A673 (cell line): ENCODE measurements at regions not wholly inside any gene's neighbourhood (a gene's known extent, or its start where the extent isn't known, plus 50 kb on each side); places are given as distances from the start of the nearest gene placed in this dataset.

Source experiments
- BruUV-seq: library from RNA; stranded (reverse); fragments of 400-500 nt; replicated peaks from 2 replicates; lab custom pipeline; 2021; lab: Mats Ljungman, UMichigan
- CTCF ChIA-PET: fragments of 300-600 bp; sonication (Branson Sonifier 250); formaldehyde crosslinking; loops from one replicate; lab custom pipeline; 2022; ENCODE audit warnings: antibody characterized with exemption; lab: Charles Lee
- POLR2A ChIA-PET: fragments of 300-600 bp; sonication (Branson Sonifier 250); formaldehyde crosslinking; loops from one replicate; lab custom pipeline; 2022; ENCODE audit warnings: antibody characterized with exemption; ENCODE audit not compliant: low non-redundant PET; lab: Charles Lee
- DNase-seq: peaks from one replicate; pipeline ENCODE4 v3.0.0-alpha.2; 2015; ENCODE audit warnings: low spot score
- H3K27ac ChIP-seq: fragments of 200-600 bp; sonication (generic); 2 replicates; pipeline ENCODE4 v1.5.1; 2016; ENCODE audit warnings: mixed run types, low read depth, mild to moderate bottlenecking, mixed read lengths, antibody characterized with exemption, low read length; ENCODE audit not compliant: poor library complexity, severe bottlenecking
- H3K27me3 ChIP-seq: fragments of 200-600 bp; sonication (generic); replicated peaks from 2 replicates; pipeline ENCODE4 v1.6.1; 2017; ENCODE audit warnings: mixed run types, low read depth, mild to moderate bottlenecking, mixed read lengths, antibody characterized with exemption, low read length; ENCODE audit not compliant: insufficient read depth, poor library complexity
- H3K36me3 ChIP-seq: fragments of 200-600 bp; sonication (generic); 2 replicates; pipeline ENCODE4 v1.6.1; 2016; ENCODE audit warnings: mixed run types, mild to moderate bottlenecking, mixed read lengths, antibody characterized with exemption, low read length; ENCODE audit not compliant: insufficient read depth, poor library complexity, severe bottlenecking
- H3K4me1 ChIP-seq: fragments of 200-600 bp; sonication (generic); 2 replicates; pipeline ENCODE4 v1.6.1; 2017; ENCODE audit warnings: mixed run types, mild to moderate bottlenecking, mixed read lengths, antibody characterized with exemption, low read length; ENCODE audit not compliant: insufficient read depth, poor library complexity, severe bottlenecking
- H3K4me3 ChIP-seq: fragments of 200-600 bp; sonication (generic); 2 replicates; pipeline ENCODE4 v1.5.1; 2016; ENCODE audit warnings: low read depth, mixed run types, mild to moderate bottlenecking, mixed read lengths, low read length; ENCODE audit not compliant: poor library complexity, severe bottlenecking
- H3K9me3 ChIP-seq: fragments of 200-600 bp; sonication (generic); 2 replicates; pipeline ENCODE4 v1.6.1; 2016; ENCODE audit warnings: mixed run types, low read depth, mild to moderate bottlenecking, mixed read lengths, antibody characterized with exemption, low read length; ENCODE audit not compliant: poor library complexity, severe bottlenecking
- EZH2 ChIP-seq: fragments of 200-600 bp; sonication (generic); IDR thresholded peaks from 2 replicates; pipeline ENCODE4 v1.6.1; 2017; ENCODE audit warnings: borderline replicate concordance, low read depth, mild to moderate bottlenecking, mixed read lengths, antibody characterized with exemption, low read length; ENCODE audit not compliant: poor library complexity, severe bottlenecking
- intact Hi-C: fragments of 100-400 bp; cut with micrococcal nuclease; formaldehyde crosslinking; loops from one replicate; pipeline ENCODE4 v1.10.0; 2022; ENCODE audit not compliant: unreplicated experiment
- TF ChIP-seq, protein P1 (sequence below): fragments of 300-800, 200-600 bp; sonication (generic); conservative IDR thresholded peaks from 2 replicates; pipeline ENCODE4 v1.5.1; 2017; ENCODE audit warnings: low read depth, mild to moderate bottlenecking, antibody characterized with exemption, low read length, moderate library complexity, mixed read lengths

- ChIA-PET POLR2A (no interaction called here), CTCF (no interaction called here)
- TF ChIP-seq EZH2, result no peak
- TF ChIP-seq, protein P1, sequence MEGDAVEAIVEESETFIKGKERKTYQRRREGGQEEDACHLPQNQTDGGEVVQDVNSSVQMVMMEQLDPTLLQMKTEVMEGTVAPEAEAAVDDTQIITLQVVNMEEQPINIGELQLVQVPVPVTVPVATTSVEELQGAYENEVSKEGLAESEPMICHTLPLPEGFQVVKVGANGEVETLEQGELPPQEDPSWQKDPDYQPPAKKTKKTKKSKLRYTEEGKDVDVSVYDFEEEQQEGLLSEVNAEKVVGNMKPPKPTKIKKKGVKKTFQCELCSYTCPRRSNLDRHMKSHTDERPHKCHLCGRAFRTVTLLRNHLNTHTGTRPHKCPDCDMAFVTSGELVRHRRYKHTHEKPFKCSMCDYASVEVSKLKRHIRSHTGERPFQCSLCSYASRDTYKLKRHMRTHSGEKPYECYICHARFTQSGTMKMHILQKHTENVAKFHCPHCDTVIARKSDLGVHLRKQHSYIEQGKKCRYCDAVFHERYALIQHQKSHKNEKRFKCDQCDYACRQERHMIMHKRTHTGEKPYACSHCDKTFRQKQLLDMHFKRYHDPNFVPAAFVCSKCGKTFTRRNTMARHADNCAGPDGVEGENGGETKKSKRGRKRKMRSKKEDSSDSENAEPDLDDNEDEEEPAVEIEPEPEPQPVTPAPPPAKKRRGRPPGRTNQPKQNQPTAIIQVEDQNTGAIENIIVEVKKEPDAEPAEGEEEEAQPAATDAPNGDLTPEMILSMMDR, result no peak
- Histone ChIP-seq H3K27me3 (peaks cover 29% of the 10 kb centered on the region), H3K4me3 (no peak overlapping the region), H3K4me1 (no peaks in the 10 kb centered on the region), H3K9me3 (no peaks in the 10 kb centered on the region), H3K36me3 (no peaks in the 10 kb centered on the region), H3K27ac (no peak overlapping the region)
- no TSS peak for BruUV-seq
- no peak for DNase-seq
- intact Hi-C loops, result no loop called here
Measured at GRCh38 chr14:70269582-70269981, 80.8 kb upstream of the SLC8A3 start.

DNA sequence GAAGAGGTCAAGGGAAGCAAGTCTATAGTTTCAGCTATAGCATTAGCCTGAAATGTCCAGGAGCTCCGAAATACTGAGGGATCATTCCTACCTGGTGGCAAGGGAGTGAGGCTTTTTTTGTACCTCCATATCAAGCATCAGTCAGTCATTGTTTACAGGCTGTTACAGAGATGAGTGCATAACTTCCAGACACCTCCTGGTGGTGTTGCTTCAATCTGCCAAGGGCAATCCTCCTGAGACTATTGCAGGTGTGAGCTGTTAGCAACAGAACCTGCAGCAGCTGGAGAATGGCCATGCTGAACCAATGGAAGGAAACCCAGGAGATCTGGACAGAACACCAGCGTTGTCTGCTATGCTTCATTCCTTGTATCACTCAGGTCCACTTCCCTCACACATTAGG is 80.0 kb upstream of the SLC8A3 start:
- CTCF ChIA-PET, result no interaction called here
- BruUV-seq, result no TSS peak

GRCh38 chr14:70266157-70266556 is 77.4 kb upstream of the SLC8A3 start:
- POLR2A ChIA-PET, result no interaction called here
- TF ChIP-seq, protein P1, result no peak
- Histone ChIP-seq H3K4me3 (no peak overlapping the region), H3K27ac (no peak overlapping the region), H3K36me3 (no peaks in the 10 kb centered on the region), H3K4me1 (no peaks in the 10 kb centered on the region), H3K27me3 (peaks cover 40% of the 10 kb centered on the region), H3K9me3 (no peaks in the 10 kb centered on the region)
- no peak for DNase-seq
- CTCF ChIA-PET, result no interaction called here
- no TSS peak for BruUV-seq
- intact Hi-C loops, result no loop called here

More for the DNA sequence above, 80.0 kb upstream of the SLC8A3 start:
- DNase-seq, result no peak
- Histone ChIP-seq H3K36me3 (no peaks in the 10 kb centered on the region), H3K4me1 (no peaks in the 10 kb centered on the region), H3K27me3 (peaks cover 29% of the 10 kb centered on the region), H3K27ac (no peak overlapping the region), H3K9me3 (no peaks in the 10 kb centered on the region), H3K4me3 (no peak overlapping the region)
- intact Hi-C loops, result no loop called here
- TF ChIP-seq, protein P1, result no peak
- TF ChIP-seq EZH2, result no peak
- POLR2A ChIA-PET, result no interaction called here
